WTC11 (cell line): ENCODE measurements at regions not wholly inside any gene's neighbourhood (a gene's known extent, or its start where the extent isn't known, plus 50 kb on each side); places are given as distances from the start of the nearest gene placed in this dataset.
A peak's percentile ranks its signal among the peaks of the same experiment; 100 is the strongest.

Experiments used
- ATAC-seq: fragments of 200-7000 bp; cut with Tn5 transposase; 2 replicates; pipeline ENCODE4 v1.10.0; 2021; ENCODE audit warnings: mild to moderate bottlenecking, moderate library complexity
- CTCF ChIA-PET: fragments of 300-600 bp; sonication (Branson Sonifier 250); formaldehyde crosslinking; loops from one replicate; lab custom pipeline; 2021; ENCODE audit warnings: antibody characterized with exemption; lab: Charles Lee
- POLR2A ChIA-PET: fragments of 350-600 bp; sonication (Branson Sonifier 250); formaldehyde crosslinking; loops from one replicate; lab custom pipeline; 2021; ENCODE audit warnings: antibody characterized with exemption; lab: Charles Lee
- DNase-seq: peaks from one replicate; pipeline ENCODE4 v3.0.0; 2021; ENCODE audit warnings: low spot score
- H3K27ac Mint-ChIP-seq: 2 replicates; pipeline ENCODE4 v1.8.0; 2021; ENCODE audit warnings: mixed read lengths
- H3K27me3 Mint-ChIP-seq: 2 replicates; pipeline ENCODE4 v1.8.0; 2021; ENCODE audit warnings: low read depth, mild to moderate bottlenecking, moderate library complexity, mixed read lengths
- H3K36me3 Mint-ChIP-seq: 2 replicates; pipeline ENCODE4 v1.8.0; 2021; ENCODE audit warnings: mixed read lengths
- H3K4me1 Mint-ChIP-seq: 2 replicates; pipeline ENCODE4 v1.8.0; 2022; ENCODE audit warnings: mixed read lengths
- H3K4me3 Mint-ChIP-seq: 2 replicates; pipeline ENCODE4 v1.8.0; 2021; ENCODE audit warnings: mild to moderate bottlenecking, moderate library complexity, mixed read lengths
- H3K9me3 Mint-ChIP-seq: 2 replicates; pipeline ENCODE4 v1.8.0; 2021; ENCODE audit warnings: mixed read lengths
- ERG ChIP-seq: fragments of 250-450 bp; sonication (Bioruptor Pico); IDR thresholded peaks from 2 replicates; pipeline ENCODE4 v1.8.0; 2021; ENCODE audit warnings: mild to moderate bottlenecking
- FOXJ3 ChIP-seq: sonication (generic); formaldehyde crosslinking; IDR thresholded peaks from 2 replicates; pipeline ENCODE4 v1.9.0; 2021; ENCODE audit warnings: missing genetic modification reagents, mild to moderate bottlenecking, borderline replicate concordance
- FOXP4 ChIP-seq: sonication (generic); formaldehyde crosslinking; IDR thresholded peaks from 2 replicates; pipeline ENCODE4 v1.8.0; 2022; ENCODE audit warnings: mild to moderate bottlenecking, missing genetic modification reagents
- GABPB1 ChIP-seq: sonication (generic); formaldehyde crosslinking; IDR thresholded peaks from 2 replicates; pipeline ENCODE4 v1.8.1; 2023; ENCODE audit warnings: mild to moderate bottlenecking, missing genetic modification reagents
- MLX ChIP-seq: sonication (generic); formaldehyde crosslinking; IDR thresholded peaks from 2 replicates; pipeline ENCODE4 v1.8.1; 2023; ENCODE audit warnings: mild to moderate bottlenecking, missing genetic modification reagents, moderate library complexity
- MYBL2 ChIP-seq: sonication (generic); formaldehyde crosslinking; IDR thresholded peaks from 2 replicates; pipeline ENCODE4 v1.8.1; 2023; ENCODE audit warnings: mild to moderate bottlenecking, moderate library complexity, missing genetic modification reagents
- OVOL2 ChIP-seq: fragments of 250-450 bp; sonication (Bioruptor Pico); IDR thresholded peaks from 2 replicates; pipeline ENCODE4 v1.9.0; 2021; ENCODE audit warnings: mild to moderate bottlenecking, borderline replicate concordance
- PRRX2 ChIP-seq: fragments of 250-450 bp; sonication (Bioruptor Pico); IDR thresholded peaks from 2 replicates; pipeline ENCODE4 v1.8.0; 2021; ENCODE audit warnings: mild to moderate bottlenecking
- SMAD3 ChIP-seq: sonication (generic); formaldehyde crosslinking; IDR thresholded peaks from 2 replicates; pipeline ENCODE4 v1.8.0; 2022; ENCODE audit warnings: missing genetic modification reagents, mild to moderate bottlenecking, borderline replicate concordance
- SMAD4 ChIP-seq: sonication (generic); formaldehyde crosslinking; IDR thresholded peaks from 2 replicates; pipeline ENCODE4 v1.8.0; 2022; ENCODE audit warnings: mild to moderate bottlenecking, missing genetic modification reagents
- SP1 ChIP-seq: sonication (generic); formaldehyde crosslinking; conservative IDR thresholded peaks from 2 replicates; pipeline ENCODE4 v1.8.1; 2022; ENCODE audit warnings: missing genetic modification reagents
- ZNF121 ChIP-seq: sonication (generic); formaldehyde crosslinking; IDR thresholded peaks from 2 replicates; pipeline ENCODE4 v1.8.0; 2023; ENCODE audit warnings: missing genetic modification reagents
- ZNF138 ChIP-seq: sonication (generic); formaldehyde crosslinking; conservative IDR thresholded peaks from 2 replicates; pipeline ENCODE4 v1.8.1; 2022; ENCODE audit warnings: mild to moderate bottlenecking, moderate library complexity, missing genetic modification reagents
- ZNF281 ChIP-seq: sonication (generic); formaldehyde crosslinking; IDR thresholded peaks from 2 replicates; pipeline ENCODE4 v1.8.0; 2023; ENCODE audit warnings: mild to moderate bottlenecking, missing genetic modification reagents
- ZNF423 ChIP-seq: fragments of 250-450 bp; sonication (Bioruptor Pico); IDR thresholded peaks from 2 replicates; pipeline ENCODE4 v2.1.2; 2022; ENCODE audit warnings: mild to moderate bottlenecking, moderate library complexity
- ZNF671 ChIP-seq: fragments of 250-450 bp; sonication (Bioruptor Pico); IDR thresholded peaks from 2 replicates; pipeline ENCODE4 v1.8.0; 2021; ENCODE audit warnings: mild to moderate bottlenecking

- TF ChIP-seq GABPB1 (CRISPR knock-in tag): no peak
- no peak for TF ChIP-seq MLX
- TF ChIP-seq ZNF671 (CRISPR knock-in tag): no peak
- TF ChIP-seq ZNF121 (CRISPR knock-in tag): no peak
- TF ChIP-seq ZNF423 (CRISPR knock-in tag): no peak
- TF ChIP-seq, all 79 proteins: peak for 0
Observed at GRCh38 chr21:30102871-30103270, 63.7 kb downstream of the CLDN17 start (continued).

GRCh38 chr21:30101967-30102366 lies 64.6 kb downstream of the CLDN17 start:
- ATAC-seq: no peak
- no peaks in the 10 kb centered on the region for H3K36me3 Mint-ChIP-seq

GRCh38 chr21:30097791-30098190 lies 68.8 kb downstream of the CLDN17 start:
- Mint-ChIP-seq H3K9me3 (no peaks in the 10 kb centered on the region), H3K27ac (no peak overlapping the region), H3K4me1 (peaks cover 16% of the 10 kb centered on the region), H3K27me3 (no peaks in the 10 kb centered on the region), H3K36me3 (no peaks in the 10 kb centered on the region), H3K4me3 (no peak overlapping the region)
- ATAC-seq: no peak
- CTCF ChIA-PET: no interaction called here
- POLR2A ChIA-PET: no interaction called here
- no peak for DNase-seq
- TF ChIP-seq FOXJ3 (no peak), SMAD4 (CRISPR knock-in tag) (no peak), OVOL2 (no peak), MLX (no peak), PRRX2 (CRISPR knock-in tag) (no peak), ERG (no peak), ZNF138 (CRISPR knock-in tag) (no peak), SMAD3 (CRISPR knock-in tag) (no peak), FOXP4 (no peak), MYBL2 (CRISPR knock-in tag) (no peak), SP1 (CRISPR knock-in tag) (no peak)

More at GRCh38 chr21:30101967-30102366, 64.6 kb downstream of the CLDN17 start:
- CTCF ChIA-PET: no interaction called here
- H3K4me3 Mint-ChIP-seq: no peak overlapping the region
- peak overlapping the region; percentile 19; the same call in 1 of the 2 replicates for H3K27ac Mint-ChIP-seq
- DNase-seq: no peak
- no peak for TF ChIP-seq SMAD4 (CRISPR knock-in tag)
- no peak for TF ChIP-seq ZNF281 (CRISPR knock-in tag)
- TF ChIP-seq, all 79 proteins: peak for 0
- Mint-ChIP-seq H3K4me1 (peaks cover 11% of the 10 kb centered on the region), H3K27me3 (no peaks in the 10 kb centered on the region), H3K9me3 (no peaks in the 10 kb centered on the region; the same call in 1 of the 2 replicates)
- POLR2A ChIA-PET: no interaction called here
